ENCODE measurements at regions not wholly inside any gene's neighbourhood (a gene's known extent, or its start where the extent isn't known, plus 50 kb on each side); places are given as distances from the start of the nearest gene placed in this dataset.

- no peak for TF ChIP-seq CTCF (IDR thresholded peaks at IDR 0.05)
- TF ChIP-seq POLR2A (IDR thresholded peaks at IDR 0.05), result no peak
- TF ChIP-seq POLR2AphosphoS5 (IDR thresholded peaks at IDR 0.05), result no peak
- TF ChIP-seq EP300 (IDR thresholded peaks at IDR 0.05), result no peak
These were observed 176.7 kb downstream of the URI1 start for GRCh38 chr19:30118760-30119159.

Data from upper lobe of left lung (tissue), 4 donors.